Gastroesophageal sphincter (tissue), 4 donors: ENCODE measurements at regions not wholly inside any gene's neighbourhood (a gene's known extent, or its start where the extent isn't known, plus 50 kb on each side); places are given as distances from the start of the nearest gene placed in this dataset.

Experiments
- ATAC-seq: fragments of 150-250 bp; one replicate; pipeline ENCODE4 v1.9.1; 2016; ENCODE audit warnings: mild to moderate bottlenecking, moderate library complexity
- H3K27ac ChIP-seq, 4 donors: fragments of 200-600 bp; sonication (generic) in 3 of 4; 1 replicate in 3 of 4; 2 replicates in 1 of 4; pipeline ENCODE4 v1.5.1; 2016 to 2019
- H3K27me3 ChIP-seq: fragments of 200-600 bp; sonication (generic); one replicate; pipeline ENCODE4 v1.5.1; 2019
- H3K36me3 ChIP-seq, 2 donors: fragments of 200-600 bp; sonication (generic); one replicate each; pipeline ENCODE4 v1.5.1; 2019; ENCODE audit warnings: control low read depth in 1 of 2
- H3K4me1 ChIP-seq, 3 donors: fragments of 200-600 bp; sonication (generic); 1 replicate in 2 of 3; 2 replicates in 1 of 3; pipeline ENCODE4 v1.5.1; 2016 to 2019; ENCODE audit warnings: control low read depth in 2 of 3
- H3K4me3 ChIP-seq, 2 donors: fragments of 200-600 bp; sonication (generic); one replicate each; pipeline ENCODE4 v1.5.1; 2019; ENCODE audit warnings: mild to moderate bottlenecking in 1 of 2, moderate library complexity in 1 of 2
- H3K9me3 ChIP-seq, 3 donors: fragments of 200-600 bp; sonication (generic); one replicate each; pipeline ENCODE4 v1.5.1; 2017 to 2019; ENCODE audit warnings: control low read depth in 2 of 3
- EP300 ChIP-seq: sonication (generic); formaldehyde crosslinking; IDR thresholded peaks from one replicate; pipeline ENCODE4 v1.6.1; 2017; ENCODE audit warnings: antibody characterized with exemption, mild to moderate bottlenecking
- POLR2A ChIP-seq, 2 donors: fragments of 450-650 bp; IDR thresholded peaks; one replicate each; pipeline ENCODE4 v1.6.1; 2017; ENCODE audit warnings: antibody characterized with exemption in 2 of 2, mild to moderate bottlenecking in 2 of 2, moderate library complexity in 1 of 2
- POLR2AphosphoS5 ChIP-seq: sonication (generic); formaldehyde crosslinking; IDR thresholded peaks from one replicate; pipeline ENCODE4 v1.6.1; 2017; ENCODE audit warnings: antibody characterized with exemption
- WGBS, 2 donors: methylation state at CpG; one replicate each; pipeline ENCODE4 v1.1.5; 2018; ENCODE audit warnings: low coverage in 1 of 2; 5-methylcytosine and 5-hydroxymethylcytosine counted together
- TF ChIP-seq, protein P1 (sequence below), 4 experiments: fragments of 200-600 bp in 2 of 4; fragments of 450-650 bp in 2 of 4; sonication (generic) in 1 of 4; IDR thresholded peaks; one replicate each; pipeline ENCODE4 v1.5.1; 2017 to 2019; ENCODE audit warnings: antibody characterized with exemption in 4 of 4, mild to moderate bottlenecking in 2 of 4, moderate library complexity in 2 of 4

- ATAC-seq = no peak
- Histone ChIP-seq H3K4me1 (no peaks in the 10 kb centered on the region), H3K36me3 (no peaks in the 10 kb centered on the region), H3K9me3 (no peaks in the 10 kb centered on the region), H3K27me3 (no peaks in the 10 kb centered on the region), H3K27ac (no peak overlapping the region), H3K4me3 (no peak overlapping the region)
- no peak for TF ChIP-seq POLR2AphosphoS5
- TF ChIP-seq, protein P1, sequence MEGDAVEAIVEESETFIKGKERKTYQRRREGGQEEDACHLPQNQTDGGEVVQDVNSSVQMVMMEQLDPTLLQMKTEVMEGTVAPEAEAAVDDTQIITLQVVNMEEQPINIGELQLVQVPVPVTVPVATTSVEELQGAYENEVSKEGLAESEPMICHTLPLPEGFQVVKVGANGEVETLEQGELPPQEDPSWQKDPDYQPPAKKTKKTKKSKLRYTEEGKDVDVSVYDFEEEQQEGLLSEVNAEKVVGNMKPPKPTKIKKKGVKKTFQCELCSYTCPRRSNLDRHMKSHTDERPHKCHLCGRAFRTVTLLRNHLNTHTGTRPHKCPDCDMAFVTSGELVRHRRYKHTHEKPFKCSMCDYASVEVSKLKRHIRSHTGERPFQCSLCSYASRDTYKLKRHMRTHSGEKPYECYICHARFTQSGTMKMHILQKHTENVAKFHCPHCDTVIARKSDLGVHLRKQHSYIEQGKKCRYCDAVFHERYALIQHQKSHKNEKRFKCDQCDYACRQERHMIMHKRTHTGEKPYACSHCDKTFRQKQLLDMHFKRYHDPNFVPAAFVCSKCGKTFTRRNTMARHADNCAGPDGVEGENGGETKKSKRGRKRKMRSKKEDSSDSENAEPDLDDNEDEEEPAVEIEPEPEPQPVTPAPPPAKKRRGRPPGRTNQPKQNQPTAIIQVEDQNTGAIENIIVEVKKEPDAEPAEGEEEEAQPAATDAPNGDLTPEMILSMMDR (IDR thresholded peaks at IDR 0.05) = no peak
- TF ChIP-seq EP300 = no peak
- TF ChIP-seq POLR2A (IDR thresholded peaks at IDR 0.05) = no peak
Measured at GRCh38 chr15:94736236-94736635, 504.9 kb downstream of the MCTP2 start.

DNA sequence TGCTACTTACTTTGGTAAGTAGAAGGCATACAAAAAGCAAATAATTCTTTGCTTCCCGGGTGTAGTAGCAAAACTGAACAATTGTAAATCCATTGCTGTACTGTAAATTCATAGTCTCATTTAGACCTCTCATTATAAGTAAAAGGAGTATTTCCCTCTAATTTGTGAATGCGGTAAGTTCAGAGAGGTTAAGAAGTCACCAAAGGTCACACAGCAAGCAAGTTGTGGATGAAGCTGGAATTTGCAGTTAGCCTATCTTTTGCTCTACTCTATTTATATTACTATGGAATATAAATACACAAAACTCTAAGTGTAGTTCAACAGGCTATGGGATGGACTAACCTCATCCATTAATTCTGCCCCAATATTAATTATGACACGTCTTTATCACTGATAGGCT lies 508.3 kb downstream of the MCTP2 start:
- H3K27me3 ChIP-seq = peaks cover 7% of the 10 kb centered on the region
- no peak overlapping the region for H3K4me3 ChIP-seq
- H3K36me3 ChIP-seq = no peaks in the 10 kb centered on the region
- ATAC-seq = no peak
- H3K9me3 ChIP-seq = no peaks in the 10 kb centered on the region
- 89% methylated on average over 3 of the region's 3 CpGs for WGBS, 2 donors
- no peaks in the 10 kb centered on the region for H3K4me1 ChIP-seq
- H3K27ac ChIP-seq = no peak overlapping the region
- TF ChIP-seq POLR2AphosphoS5 (no peak), POLR2A (IDR thresholded peaks at IDR 0.05) (no peak), EP300 (no peak)
- TF ChIP-seq, protein P1 (IDR thresholded peaks at IDR 0.05) = no peak

- Histone ChIP-seq H3K4me1 (no peaks in the 10 kb centered on the region), H3K4me3 (no peak overlapping the region), H3K27ac (no peak overlapping the region), H3K36me3 (no peaks in the 10 kb centered on the region), H3K9me3 (no peaks in the 10 kb centered on the region), H3K27me3 (peaks cover 7% of the 10 kb centered on the region)
- ATAC-seq = no peak
- no peak for TF ChIP-seq POLR2A (IDR thresholded peaks at IDR 0.05)
- no peak for TF ChIP-seq EP300
- 54 to 77% methylated on average over 2 of the region's 2 CpGs for WGBS, 2 donors
Measured at GRCh38 chr15:94740469-94740868, 509.1 kb downstream of the MCTP2 start.

DNA sequence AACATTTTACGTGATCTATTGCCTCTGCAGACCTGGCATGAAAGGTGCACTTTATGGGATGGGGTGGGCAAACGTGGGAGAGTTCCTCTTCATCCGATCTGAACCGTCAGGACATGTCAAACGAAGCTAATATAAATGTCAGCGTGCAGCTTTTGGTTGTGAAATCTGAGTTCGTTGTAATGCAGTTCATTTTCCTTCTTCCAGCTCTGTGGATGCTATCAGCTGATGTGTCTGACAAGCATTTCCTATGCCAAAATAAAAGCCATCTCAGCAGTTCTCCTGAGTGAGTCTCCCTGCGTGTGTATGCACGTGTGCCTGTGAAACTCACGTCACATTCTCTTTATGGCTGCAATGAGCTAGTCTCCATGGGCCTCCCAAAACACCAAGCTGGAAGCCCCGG lies 512.3 kb downstream of the MCTP2 start:
- no peak for TF ChIP-seq POLR2AphosphoS5
- no peak for TF ChIP-seq POLR2A (IDR thresholded peaks at IDR 0.05)
- TF ChIP-seq, protein P1 (IDR thresholded peaks at IDR 0.05) = no peak
- TF ChIP-seq EP300 = no peak
- 29 to 53% methylated on average over 8 to 11 of the region's 11 CpGs for WGBS, 2 donors

GRCh38 chr15:94744080-94744793 lies 512.9 kb downstream of the MCTP2 start:
- Histone ChIP-seq H3K9me3 (no peaks in the 10 kb centered on the region), H3K27ac (no peak overlapping the region), H3K36me3 (no peaks in the 10 kb centered on the region), H3K4me1 (no peaks in the 10 kb centered on the region), H3K4me3 (no peak overlapping the region), H3K27me3 (peaks cover 7% of the 10 kb centered on the region)
- no peak for ATAC-seq
- 56 to 76% methylated on average over 3 to 5 of the region's 5 CpGs for WGBS, 2 donors
- TF ChIP-seq, protein P1 (IDR thresholded peaks at IDR 0.05) = no peak
- no peak for TF ChIP-seq POLR2AphosphoS5
- TF ChIP-seq EP300 = no peak
- no peak for TF ChIP-seq POLR2A (IDR thresholded peaks at IDR 0.05)

More for the DNA sequence above, 512.3 kb downstream of the MCTP2 start:
- no peak overlapping the region for H3K27ac ChIP-seq
- no peak overlapping the region for H3K4me3 ChIP-seq
- no peaks in the 10 kb centered on the region for H3K36me3 ChIP-seq
- no peaks in the 10 kb centered on the region for H3K9me3 ChIP-seq
- H3K4me1 ChIP-seq = no peaks in the 10 kb centered on the region
- ATAC-seq = no peak
- peaks cover 7% of the 10 kb centered on the region for H3K27me3 ChIP-seq
